Skeletal muscle cell (primary cell): ENCODE measurements at regions not wholly inside any gene's neighbourhood (a gene's known extent, or its start where the extent isn't known, plus 50 kb on each side); places are given as distances from the start of the nearest gene placed in this dataset.
"Not testable (repeated sequence)": the region's sequence is repeated elsewhere in the genome, so short reads cannot be mapped to it uniquely, and the experiment has no call there.

ENCODE experiments used
- DNase-seq: peaks from one replicate; pipeline ENCODE4 v3.0.0-alpha.2; 2010; ENCODE audit warnings: low read depth
- H3K4me3 ChIP-seq: 2 replicates; pipeline ENCODE4 v1.5.1; 2011; ENCODE audit warnings: low read depth, mild to moderate bottlenecking, control low read depth, low read length, moderate library complexity

DNA sequence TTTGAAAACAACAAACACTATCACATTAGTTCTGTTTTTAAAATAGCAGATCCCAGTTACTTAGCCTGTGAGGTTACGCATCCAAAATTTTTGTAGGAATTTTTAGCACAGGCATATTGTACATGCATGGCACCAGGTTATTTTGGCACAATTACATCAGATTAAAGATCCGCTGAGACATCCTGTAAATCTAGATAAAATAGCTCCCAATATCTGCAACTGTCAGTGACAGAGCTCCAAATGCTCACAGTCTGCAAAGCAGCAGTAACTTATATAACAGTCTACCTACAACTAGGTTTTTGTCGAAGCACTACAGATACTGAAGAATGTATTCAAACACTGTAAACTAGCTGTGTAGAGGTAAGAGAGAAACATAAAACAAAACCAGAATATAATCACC is 200.7 kb upstream of the KCNH7 start:
- no peak for DNase-seq
- no peak overlapping the region for H3K4me3 ChIP-seq

DNA sequence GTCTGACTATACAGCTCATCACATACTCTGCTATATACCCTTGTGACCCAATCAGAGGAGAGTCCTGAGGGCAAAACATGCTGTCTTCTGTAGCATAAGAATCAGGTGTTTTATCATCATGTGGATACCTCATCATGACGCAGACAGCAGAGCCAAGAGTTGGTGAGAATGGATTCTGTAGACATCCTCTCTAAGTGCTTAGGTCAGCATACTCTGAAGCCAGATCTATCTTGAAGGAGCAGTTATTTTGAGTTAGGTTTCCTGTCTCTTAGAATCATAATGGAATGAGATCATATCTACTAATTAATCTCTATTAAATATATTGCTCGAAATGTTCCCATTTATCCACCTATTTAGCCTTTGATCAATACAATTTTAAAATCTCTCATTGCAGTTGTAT is 190.2 kb upstream of the KCNH7 start:
- H3K4me3 ChIP-seq: no peak overlapping the region
- DNase-seq: no peak

DNA sequence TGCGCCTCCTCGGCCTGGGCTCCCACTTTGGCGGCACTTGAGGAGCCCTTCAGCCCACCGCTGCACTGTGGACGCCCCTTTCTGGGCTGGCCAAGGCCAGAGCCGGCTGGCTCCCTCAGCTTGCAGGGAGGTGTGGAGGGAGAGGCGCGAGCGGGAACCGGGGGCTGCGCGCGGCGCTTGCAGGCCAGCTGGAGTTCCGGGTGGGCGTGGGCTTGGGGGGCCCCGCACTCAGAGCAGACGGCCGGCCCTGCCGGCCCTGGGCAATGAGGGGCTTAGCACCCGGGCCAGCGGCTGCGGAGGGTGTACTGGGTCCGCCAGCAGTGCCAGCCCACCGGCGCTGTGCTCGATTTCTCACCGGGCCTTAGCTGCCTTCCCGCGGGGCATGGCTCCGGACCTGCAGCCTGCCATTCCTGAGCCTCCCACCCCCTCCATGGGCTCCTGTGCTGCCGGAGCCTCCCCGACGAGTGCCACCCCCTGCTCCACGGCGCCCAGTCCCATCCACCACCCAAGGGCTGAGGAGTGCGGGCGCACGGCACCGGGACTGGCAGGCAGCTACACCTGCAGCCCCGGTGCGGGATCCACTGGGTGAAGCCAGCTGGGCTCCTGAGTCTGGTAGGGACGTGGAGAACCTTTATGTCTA is 187.7 kb upstream of the KCNH7 start:
- DNase-seq, H3K4me3 ChIP-seq: not testable (repeated sequence)

DNA sequence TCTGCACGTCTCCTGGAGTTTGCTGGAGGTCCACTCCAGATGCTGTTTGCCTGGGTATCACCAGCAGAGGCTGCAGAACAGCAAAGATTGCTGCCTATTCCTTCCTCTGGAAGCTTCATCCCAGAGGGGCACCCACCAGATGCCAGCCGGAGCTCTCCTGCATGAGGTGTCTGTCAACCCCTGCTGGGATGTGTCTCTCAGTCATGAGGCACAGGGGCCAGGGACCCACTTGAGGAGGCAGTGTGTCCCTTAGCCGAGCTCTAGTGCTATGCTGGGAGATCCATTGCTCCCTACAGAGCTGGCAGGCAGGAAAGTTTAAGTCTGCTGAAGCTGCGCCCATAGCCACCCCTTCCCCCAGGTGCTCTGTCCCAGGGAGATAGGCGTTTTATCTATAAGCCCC is 178.3 kb upstream of the KCNH7 start:
- not testable (repeated sequence) for DNase-seq, H3K4me3 ChIP-seq

DNA sequence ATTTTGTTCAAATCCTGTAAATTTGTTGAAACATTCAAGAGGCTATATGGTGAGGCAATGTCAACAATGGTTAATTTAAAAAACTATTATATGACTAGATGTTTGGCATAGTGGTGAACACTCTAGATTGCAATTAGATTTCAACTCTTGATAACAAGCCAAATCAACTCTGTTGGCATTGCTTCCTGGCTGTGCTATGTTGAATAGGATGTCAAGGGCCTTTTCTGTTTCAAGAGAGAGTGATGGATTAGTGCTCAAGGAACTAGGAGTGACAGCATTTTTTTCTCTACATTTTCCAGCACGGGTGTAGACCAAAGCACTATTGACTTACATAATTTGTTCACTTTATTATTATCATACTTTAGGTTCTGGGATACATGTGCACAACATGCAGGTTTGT is 172.4 kb upstream of the KCNH7 start:
- no peak for DNase-seq
- H3K4me3 ChIP-seq: no peak overlapping the region

DNA sequence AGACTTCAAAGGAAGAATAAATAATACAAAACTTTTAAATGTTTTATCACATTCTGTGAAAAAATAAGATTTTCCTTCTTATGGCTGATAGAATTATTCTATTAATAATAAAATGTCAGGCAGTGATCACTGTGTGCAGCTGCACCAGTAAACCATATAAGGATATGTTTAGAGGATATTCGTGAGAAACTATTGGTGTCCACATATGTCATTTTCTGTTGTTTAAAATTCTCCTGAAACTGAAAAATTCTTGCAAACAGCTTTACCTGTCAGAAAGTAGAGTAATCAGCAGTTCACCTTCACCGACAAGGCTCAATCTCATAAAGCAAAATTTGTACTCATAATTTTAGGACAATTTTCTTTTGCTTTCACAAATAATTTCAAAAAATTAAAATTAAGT is 170.1 kb upstream of the KCNH7 start:
- DNase-seq: no peak
- no peak overlapping the region for H3K4me3 ChIP-seq

DNA sequence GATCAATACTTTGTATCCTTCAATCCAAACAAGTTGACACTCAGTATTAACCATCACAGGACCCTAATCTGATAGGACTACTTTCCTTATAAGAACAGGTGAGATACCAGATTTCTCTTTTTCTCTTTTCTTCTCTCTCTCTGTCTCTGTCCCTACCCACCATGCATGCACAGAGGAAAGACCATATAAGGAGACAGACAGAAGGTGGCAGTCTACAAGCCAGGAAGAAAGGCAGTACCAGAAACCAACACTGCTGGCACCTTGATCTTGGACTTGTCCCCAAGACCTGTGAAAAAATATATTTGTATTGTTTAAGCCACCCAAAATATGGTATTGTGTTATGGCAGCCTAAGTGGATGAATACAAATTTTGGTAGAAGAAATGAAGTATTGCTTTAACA is 156.2 kb upstream of the KCNH7 start:
- no peak for DNase-seq
- no peak overlapping the region for H3K4me3 ChIP-seq

DNA sequence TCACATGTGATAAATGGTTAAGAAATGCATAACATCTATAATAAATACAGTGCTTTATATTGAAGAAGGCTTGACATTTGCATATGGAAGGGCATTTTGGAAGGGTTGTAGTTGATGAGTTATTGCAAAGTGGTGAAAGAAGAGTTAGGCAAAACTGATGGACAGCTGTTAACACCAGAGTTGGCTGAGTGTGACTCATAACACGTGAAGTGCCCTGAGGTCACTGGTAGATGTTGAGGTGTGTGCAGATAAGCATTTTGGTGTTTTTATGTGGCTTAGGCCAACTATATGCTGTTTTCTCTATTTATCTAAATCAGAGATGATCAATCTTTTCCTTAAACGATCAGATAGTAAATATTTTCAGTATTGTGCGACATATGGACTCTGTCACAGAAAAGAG is 154.3 kb upstream of the KCNH7 start:
- no peak overlapping the region for H3K4me3 ChIP-seq

DNA sequence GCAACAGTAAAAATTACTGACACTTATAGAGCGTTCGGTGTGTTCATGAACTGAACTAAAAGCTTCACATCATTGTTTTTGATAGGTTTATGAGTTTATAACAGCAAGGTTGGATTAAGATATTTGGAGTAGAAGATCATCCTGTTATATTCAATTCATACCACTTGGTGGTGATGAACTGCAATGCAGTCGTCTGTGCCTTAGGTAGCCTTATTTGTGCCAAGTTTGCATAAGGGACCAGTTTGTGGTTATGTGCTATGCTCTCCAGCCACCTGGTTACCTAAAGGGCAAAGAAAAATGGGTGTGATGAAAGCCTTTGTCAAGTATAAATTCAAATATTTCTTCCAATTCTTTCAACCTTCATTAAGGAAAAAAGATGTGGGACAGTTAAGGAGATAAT is 150.9 kb upstream of the KCNH7 start:
- no peak for DNase-seq

More for the DNA sequence above, 154.3 kb upstream of the KCNH7 start:
- no peak for DNase-seq

DNA sequence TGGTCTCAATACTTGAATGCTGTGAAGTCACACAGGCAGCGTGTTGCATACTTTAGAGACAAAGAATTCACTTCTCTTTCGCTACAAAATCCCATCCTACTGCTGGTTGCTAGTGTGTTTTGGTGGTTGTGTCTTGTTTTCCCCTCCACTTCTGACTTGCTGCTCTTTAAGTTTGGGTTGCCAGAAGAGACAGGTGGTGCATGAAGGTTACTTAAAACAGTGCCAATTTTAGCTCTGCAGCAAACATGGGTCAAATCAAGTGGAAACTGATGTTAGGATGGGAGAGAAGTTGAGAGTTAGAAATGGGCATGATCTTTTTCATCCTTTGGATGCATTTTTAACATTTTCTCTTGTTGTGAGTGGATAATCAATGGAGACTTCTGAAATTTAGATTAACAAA is 136.2 kb upstream of the KCNH7 start:
- no peak overlapping the region for H3K4me3 ChIP-seq
- no peak for DNase-seq

More for the DNA sequence above, 150.9 kb upstream of the KCNH7 start:
- H3K4me3 ChIP-seq: no peak overlapping the region

DNA sequence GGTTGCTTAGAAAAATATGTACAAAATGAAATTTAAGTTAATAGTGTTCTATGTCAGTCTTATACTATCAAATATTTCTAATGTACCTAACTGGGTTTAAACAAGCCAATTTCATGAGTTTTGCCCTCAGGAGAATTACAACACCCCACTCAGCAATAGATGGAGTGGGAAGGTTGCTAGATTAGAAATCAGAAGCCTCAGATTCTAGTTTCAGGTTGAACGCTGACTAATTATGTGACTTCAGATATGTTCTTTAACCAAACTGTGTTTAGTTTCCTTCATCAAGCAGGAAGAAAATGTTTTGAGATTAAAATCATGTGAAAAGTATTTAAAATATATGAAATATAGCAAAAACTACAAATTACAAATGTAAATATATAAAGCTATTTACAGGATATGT is 133.8 kb upstream of the KCNH7 start:
- no peak overlapping the region for H3K4me3 ChIP-seq
- no peak for DNase-seq

DNA sequence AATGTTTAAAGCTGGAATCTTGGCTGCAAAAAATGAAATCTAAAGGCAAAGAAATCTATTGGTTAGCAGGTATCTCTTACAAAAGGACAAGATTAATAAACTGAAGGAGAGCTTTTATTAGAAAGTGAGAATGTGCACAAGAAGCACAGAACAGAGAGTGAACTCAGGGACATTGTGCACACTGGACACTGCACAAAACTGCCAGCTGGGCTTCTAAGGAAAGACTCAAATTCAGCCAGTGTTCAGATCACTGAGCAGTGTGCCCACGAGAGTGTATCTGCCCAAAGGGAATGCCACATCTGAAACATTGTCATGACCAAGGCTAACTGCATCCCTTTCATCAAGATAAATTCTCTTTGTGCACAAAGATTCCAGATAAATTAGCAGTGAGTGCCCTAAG is 129.7 kb upstream of the KCNH7 start:
- no peak for DNase-seq

DNA sequence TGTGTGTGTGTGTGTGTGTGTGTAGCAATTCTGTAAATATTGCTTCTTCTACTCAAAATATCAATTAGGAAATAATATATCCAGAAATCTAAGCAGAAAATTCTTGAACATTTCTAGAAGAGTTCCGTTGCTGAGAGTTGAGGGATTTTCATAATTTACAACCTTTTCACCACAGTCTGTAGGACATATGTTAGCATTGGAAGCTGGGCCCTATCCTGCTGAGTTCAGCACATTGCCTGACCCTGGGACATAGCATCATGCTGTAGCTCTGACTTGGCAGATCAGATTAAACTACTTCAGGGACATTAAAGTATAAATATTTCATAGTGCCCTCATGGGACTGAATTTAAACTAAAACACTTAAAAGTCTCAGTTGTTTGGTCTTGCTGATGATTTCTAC is 129.2 kb upstream of the KCNH7 start:
- no peak overlapping the region for H3K4me3 ChIP-seq
- no peak for DNase-seq

More for the DNA sequence above, 129.7 kb upstream of the KCNH7 start:
- H3K4me3 ChIP-seq: no peak overlapping the region

DNA sequence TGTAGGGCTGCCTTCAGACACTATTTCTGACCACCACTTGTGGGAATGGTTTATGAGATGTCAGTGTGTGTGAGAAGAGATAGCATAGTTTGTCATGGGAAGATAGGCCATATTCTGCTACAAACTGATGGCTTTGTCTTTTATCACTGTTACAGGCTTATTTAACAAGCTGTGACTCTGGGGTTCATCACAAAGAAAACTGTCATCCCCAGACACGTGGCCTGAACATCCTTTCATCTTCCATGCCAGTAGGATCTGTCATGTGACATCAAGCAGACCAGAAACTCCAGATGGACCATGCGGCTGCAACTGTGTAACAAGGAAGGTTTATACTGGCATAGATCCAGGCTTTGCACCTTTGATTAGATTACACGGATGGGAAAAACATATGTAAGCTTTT is 128.6 kb upstream of the KCNH7 start:
- DNase-seq: no peak
- H3K4me3 ChIP-seq: no peak overlapping the region

DNA sequence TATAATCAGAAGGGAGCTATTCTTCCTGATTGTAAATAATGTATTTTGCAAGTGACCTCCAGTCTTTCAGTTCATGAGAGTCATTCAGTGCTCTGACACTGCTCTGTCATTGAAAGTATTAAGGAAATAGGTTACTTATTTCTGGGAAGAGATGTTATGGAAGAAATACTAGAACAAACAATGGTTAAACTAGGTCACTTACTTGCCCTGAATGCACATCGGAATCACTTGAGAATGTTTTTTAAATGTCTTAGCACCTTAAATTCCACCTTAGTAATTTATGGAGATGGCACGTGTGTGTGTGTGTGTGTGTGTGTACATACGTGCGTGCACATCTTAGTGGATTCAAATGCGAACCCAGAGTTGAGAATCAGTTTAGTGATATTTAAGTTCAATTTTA is 126.6 kb upstream of the KCNH7 start:
- H3K4me3 ChIP-seq: no peak overlapping the region
- no peak for DNase-seq

DNA sequence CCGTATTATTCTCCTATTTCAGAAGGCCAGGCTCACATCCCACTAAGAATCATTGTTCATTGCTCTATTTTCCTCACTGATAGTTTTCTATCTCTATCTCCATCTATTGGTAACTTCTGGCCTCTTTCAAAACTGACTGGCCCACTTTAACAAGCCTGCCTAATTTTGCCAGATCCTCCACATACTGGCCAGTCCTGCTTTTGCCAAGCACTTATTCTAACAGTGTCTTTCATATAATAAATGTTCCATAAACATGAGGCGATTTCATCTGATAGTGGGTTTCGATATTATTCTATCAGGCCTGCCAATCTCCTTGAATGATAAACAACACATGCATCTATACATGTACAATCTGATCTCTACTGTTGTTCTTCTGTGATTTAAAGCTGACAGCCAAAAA is 125.9 kb upstream of the KCNH7 start:
- no peak for DNase-seq
- no peak overlapping the region for H3K4me3 ChIP-seq

DNA sequence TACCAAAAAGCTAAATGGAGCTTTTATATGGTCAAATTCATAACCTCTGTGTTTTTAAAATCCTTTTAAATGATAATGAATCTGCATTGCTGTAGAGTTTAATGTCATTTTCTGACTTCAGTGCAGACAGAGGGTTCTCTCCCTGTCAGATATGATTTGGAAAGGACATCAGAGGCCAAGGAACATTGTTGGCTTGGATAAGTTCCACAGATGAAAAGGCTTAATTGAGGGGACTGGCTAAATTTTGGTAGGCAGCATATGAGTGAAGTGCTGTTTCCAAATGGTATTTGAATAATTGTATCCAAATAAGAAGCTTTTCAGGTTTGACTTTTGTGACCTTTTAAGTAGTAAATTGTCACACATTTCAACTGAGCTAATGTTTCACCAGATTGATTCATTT is 124.6 kb upstream of the KCNH7 start:
- no peak overlapping the region for H3K4me3 ChIP-seq
- no peak for DNase-seq

DNA sequence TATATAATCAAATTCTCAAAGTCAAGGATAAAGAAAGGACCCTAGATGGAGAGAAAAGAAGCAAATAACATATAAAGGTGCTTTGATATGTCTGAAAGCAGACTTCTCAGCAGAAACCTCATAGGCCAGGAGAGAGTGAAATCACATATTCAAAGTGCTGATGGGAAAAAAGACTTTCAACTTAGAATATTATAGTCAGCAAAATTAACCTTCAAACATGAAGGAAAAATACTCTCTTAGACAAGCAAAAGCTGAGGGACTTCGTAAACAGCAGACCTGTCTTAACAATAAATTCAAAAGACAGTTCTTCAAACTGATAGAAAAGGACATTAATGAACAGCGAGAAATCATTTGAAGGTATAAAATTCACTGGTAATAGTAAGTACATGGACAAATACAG is 107.2 kb upstream of the KCNH7 start:
- H3K4me3 ChIP-seq: no peak overlapping the region

DNA sequence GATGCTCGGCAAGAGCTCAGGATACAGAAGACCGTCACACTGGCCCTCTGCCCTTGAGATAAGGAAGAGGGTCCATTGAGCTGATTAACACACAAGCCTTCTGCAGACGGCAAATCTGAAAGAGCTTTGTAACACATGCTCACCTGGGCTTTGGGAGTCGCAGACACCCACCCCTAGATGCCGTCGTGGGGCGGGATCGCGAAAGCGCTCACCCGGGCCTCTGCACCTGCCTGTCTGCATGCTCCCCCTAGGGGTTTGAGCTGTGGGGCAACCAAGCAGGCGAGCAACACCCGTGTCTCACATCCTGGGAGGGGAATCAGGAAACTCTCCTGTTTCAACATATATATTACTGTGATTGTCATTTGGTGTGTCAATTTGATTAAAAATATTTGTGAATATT is 99.8 kb upstream of the KCNH7 start:
- no peak for DNase-seq
- H3K4me3 ChIP-seq: no peak overlapping the region

More for the DNA sequence above, 107.2 kb upstream of the KCNH7 start:
- no peak for DNase-seq

DNA sequence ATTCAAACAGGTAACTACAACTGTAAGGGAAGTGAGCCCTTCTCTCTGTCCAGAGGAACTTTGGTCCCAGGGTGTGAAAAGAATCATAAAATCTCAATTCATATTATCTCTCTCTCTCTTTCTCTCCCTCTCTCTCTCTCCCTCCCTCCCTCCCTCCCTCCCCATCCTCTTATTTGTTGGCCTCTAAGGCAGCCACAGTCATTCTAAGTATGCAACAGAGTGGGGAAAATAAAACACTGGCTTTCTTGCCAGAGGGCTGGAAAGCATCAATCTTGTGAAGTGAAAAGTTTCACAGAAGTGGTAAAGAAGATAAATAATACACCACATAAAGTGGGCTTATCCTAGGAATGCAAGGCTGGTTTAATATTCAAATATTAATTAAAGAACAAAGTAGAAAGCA is 95.6 kb upstream of the KCNH7 start:
- H3K4me3 ChIP-seq: no peak overlapping the region
- no peak for DNase-seq

DNA sequence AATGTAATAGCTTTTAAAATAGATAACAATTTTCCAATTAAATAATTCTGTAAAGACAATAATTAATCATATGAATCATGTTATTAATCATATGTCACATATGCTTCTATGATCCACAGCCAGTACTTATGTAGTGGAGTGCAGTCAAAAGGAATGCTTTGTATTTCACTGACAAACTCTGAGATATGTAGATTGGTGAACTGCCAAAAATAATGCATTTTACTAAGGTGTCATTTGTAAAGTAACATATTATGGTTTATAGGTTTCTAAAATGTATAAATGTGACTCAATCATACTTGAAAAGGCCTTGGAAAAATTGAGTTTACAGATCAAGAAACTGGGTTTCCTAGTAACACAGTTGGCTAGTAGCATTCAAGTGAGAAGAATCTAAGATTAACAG is 93.8 kb upstream of the KCNH7 start:
- no peak overlapping the region for H3K4me3 ChIP-seq
- DNase-seq: no peak

DNA sequence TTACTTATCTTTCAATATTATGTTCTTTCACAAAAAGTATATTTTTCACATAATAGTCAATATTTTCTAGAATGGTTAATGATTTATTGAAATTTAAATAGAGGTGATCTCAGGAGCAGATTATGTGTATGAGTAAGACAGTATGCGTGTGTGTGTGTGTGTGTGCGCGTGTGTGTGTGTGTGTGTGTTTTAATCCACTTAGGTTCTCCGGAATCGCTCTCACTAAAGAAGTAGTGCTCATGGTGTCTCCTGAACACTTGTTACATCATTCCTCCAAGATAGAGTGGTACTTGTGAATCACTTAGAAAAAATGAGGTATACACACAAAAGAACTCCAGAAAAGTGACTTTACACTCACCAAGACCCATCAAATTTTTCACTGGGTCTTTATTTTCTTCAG is 91.0 kb upstream of the KCNH7 start:
- H3K4me3 ChIP-seq: no peak overlapping the region
- peak; percentile 79 for DNase-seq
